ENCODE measurements at regions not wholly inside any gene's neighbourhood (a gene's known extent, or its start where the extent isn't known, plus 50 kb on each side); places are given as distances from the start of the nearest gene placed in this dataset.

DNA sequence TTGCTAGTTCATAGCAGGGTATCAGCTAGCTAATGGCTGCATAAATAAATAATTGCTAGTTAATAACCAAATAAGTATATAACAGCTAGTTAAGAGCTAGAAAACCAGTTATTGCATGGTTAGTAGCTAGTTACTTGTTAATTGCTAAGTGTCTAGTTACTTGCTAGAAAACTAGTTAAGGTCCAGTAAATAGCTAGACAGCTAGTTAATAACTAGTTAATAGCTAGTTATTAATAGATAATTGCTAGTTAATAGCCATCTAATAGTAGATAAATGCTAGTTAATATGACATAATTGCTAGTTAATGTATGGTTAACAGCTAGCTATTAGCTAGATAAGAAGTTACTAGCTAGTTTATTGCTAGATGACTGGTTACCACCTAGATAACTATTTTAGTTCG is 629.9 kb upstream of the CT83 start:
- no peak for TF ChIP-seq CTCF (conservative IDR thresholded peaks at IDR 0.05; ENCODE audit: low read depth, low read length)
- Histone ChIP-seq H3K27ac (no peak overlapping the region), H3K9ac (no peak overlapping the region), H3K4me3 (IDR thresholded peaks at IDR 0.05; ENCODE audit: insufficient read depth, low read depth, low read length) (no peak overlapping the region), H3K79me2 (ENCODE audit: insufficient read depth, low read depth) (no peaks in the 10 kb centered on the region), H4K20me1 (ENCODE audit: insufficient read depth) (no peaks in the 10 kb centered on the region), H2AFZ (ENCODE audit: low read depth) (no peak overlapping the region), H3K4me1 (ENCODE audit: low read depth, poor library complexity, severe bottlenecking) (no peaks in the 10 kb centered on the region), H3K36me3 (ENCODE audit: insufficient read depth) (no peaks in the 10 kb centered on the region), H3K27me3 (ENCODE audit: insufficient read depth, low read depth) (no peaks in the 10 kb centered on the region), H3K4me2 (no peak overlapping the region)

GRCh38 chrX:117063224-117063623 is 600.4 kb upstream of the CT83 start:
- H3K36me3 ChIP-seq (ENCODE audit: insufficient read depth): no peaks in the 10 kb centered on the region
- H3K79me2 ChIP-seq (ENCODE audit: insufficient read depth, low read depth): no peaks in the 10 kb centered on the region
- no peak for TF ChIP-seq CTCF (conservative IDR thresholded peaks at IDR 0.05; ENCODE audit: low read depth, low read length)
- no peak overlapping the region for H3K9ac ChIP-seq
- no peaks in the 10 kb centered on the region for H3K27me3 ChIP-seq (ENCODE audit: insufficient read depth, low read depth)
- H2AFZ ChIP-seq (ENCODE audit: low read depth): no peak overlapping the region
- H4K20me1 ChIP-seq (ENCODE audit: insufficient read depth): no peaks in the 10 kb centered on the region
- H3K4me2 ChIP-seq: no peak overlapping the region
- H3K4me1 ChIP-seq (ENCODE audit: low read depth, poor library complexity, severe bottlenecking): no peaks in the 10 kb centered on the region
- H3K27ac ChIP-seq: no peak overlapping the region
- no peak overlapping the region for H3K4me3 ChIP-seq (IDR thresholded peaks at IDR 0.05; ENCODE audit: insufficient read depth, low read depth, low read length)

DNA sequence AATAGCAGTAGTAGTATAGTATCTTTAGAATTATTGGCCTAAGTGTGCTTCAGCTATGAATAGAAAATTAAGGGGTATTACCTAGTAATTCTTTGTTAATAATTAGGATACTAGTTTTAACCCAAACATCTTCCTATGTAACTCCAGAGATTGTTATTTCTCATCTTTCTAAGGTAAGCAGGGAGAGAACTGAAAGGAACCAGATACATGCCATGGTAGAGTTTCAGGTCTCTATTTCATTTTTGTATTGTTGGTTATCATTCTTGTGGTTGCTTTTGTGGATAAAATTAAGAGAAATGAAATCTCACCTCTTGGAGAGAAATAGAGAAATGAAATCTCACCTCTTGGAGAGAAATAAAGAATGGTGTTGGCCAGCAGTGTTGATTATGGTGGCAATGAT is 597.1 kb upstream of the CT83 start:
- Histone ChIP-seq H3K9ac (no peak overlapping the region), H3K4me1 (ENCODE audit: low read depth, poor library complexity, severe bottlenecking) (no peaks in the 10 kb centered on the region), H2AFZ (ENCODE audit: low read depth) (no peak overlapping the region), H3K27ac (no peak overlapping the region), H3K36me3 (ENCODE audit: insufficient read depth) (no peaks in the 10 kb centered on the region), H3K4me3 (IDR thresholded peaks at IDR 0.05; ENCODE audit: insufficient read depth, low read depth, low read length) (no peak overlapping the region), H3K27me3 (ENCODE audit: insufficient read depth, low read depth) (no peaks in the 10 kb centered on the region), H3K79me2 (ENCODE audit: insufficient read depth, low read depth) (no peaks in the 10 kb centered on the region), H3K4me2 (no peak overlapping the region), H4K20me1 (ENCODE audit: insufficient read depth) (no peaks in the 10 kb centered on the region)
- no peak for TF ChIP-seq CTCF (conservative IDR thresholded peaks at IDR 0.05; ENCODE audit: low read depth, low read length)

DNA sequence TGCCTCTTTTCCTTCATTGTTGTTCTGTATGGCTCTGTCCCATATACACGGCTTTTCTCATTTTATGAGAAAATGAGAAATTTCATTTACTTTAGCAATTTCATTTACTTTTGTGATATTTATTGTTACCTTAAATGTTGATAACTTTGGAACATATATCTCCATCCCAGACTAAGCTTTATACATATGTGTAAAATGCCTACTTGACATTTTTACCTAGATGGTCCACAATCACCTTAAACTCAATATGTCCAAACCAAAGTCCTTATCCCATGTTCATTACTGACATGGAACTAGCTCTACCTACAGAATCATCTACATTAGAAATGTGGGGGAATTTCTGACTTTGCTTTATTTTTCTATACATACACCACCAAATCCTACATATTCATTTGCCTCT is 590.5 kb upstream of the CT83 start:
- no peak for TF ChIP-seq CTCF (conservative IDR thresholded peaks at IDR 0.05; ENCODE audit: low read depth, low read length)
- H3K4me1 ChIP-seq (ENCODE audit: low read depth, poor library complexity, severe bottlenecking): no peaks in the 10 kb centered on the region
- H3K27ac ChIP-seq: no peak overlapping the region
- no peaks in the 10 kb centered on the region for H3K36me3 ChIP-seq (ENCODE audit: insufficient read depth)
- H3K79me2 ChIP-seq (ENCODE audit: insufficient read depth, low read depth): no peaks in the 10 kb centered on the region
- no peak overlapping the region for H3K4me3 ChIP-seq (IDR thresholded peaks at IDR 0.05; ENCODE audit: insufficient read depth, low read depth, low read length)
- no peaks in the 10 kb centered on the region for H4K20me1 ChIP-seq (ENCODE audit: insufficient read depth)
- H3K9ac ChIP-seq: no peak overlapping the region
- no peaks in the 10 kb centered on the region for H3K27me3 ChIP-seq (ENCODE audit: insufficient read depth, low read depth)
- no peak overlapping the region for H3K4me2 ChIP-seq
- no peak overlapping the region for H2AFZ ChIP-seq (ENCODE audit: low read depth)
